Liver (tissue), 3 donors: ENCODE measurements at regions not wholly inside any gene's neighbourhood (a gene's known extent, or its start where the extent isn't known, plus 50 kb on each side); places are given as distances from the start of the nearest gene placed in this dataset.

Experiments used
- ATF3 ChIP-seq: IDR thresholded peaks from 2 replicates; pipeline ENCODE4 v1.6.1; 2016; ENCODE audit warnings: antibody characterized with exemption
- CTCF ChIP-seq: fragments of 150-350 bp; IDR thresholded peaks from 2 replicates; pipeline ENCODE4 v1.5.1; 2017; ENCODE audit warnings: improper control_type of control experiment, low read depth, low read length; ENCODE audit not compliant: missing input control
- FOXA1 ChIP-seq: IDR thresholded peaks from 2 replicates; pipeline ENCODE4 v1.6.1; 2016; ENCODE audit warnings: antibody characterized with exemption
- JUND ChIP-seq, 2 donors: IDR thresholded peaks; 2 replicates each; pipeline ENCODE4 v1.6.1; 2016; ENCODE audit warnings: antibody characterized with exemption in 2 of 2
- REST ChIP-seq: IDR thresholded peaks from 2 replicates; pipeline ENCODE4 v1.6.1; 2016; ENCODE audit warnings: antibody characterized with exemption, mild to moderate bottlenecking
- donor health status: healthy.
- donor health status: healthy.

- no peak for TF ChIP-seq CTCF
- no peak for TF ChIP-seq JUND (IDR thresholded peaks at IDR 0.05)
- no peak for TF ChIP-seq FOXA1
- TF ChIP-seq REST: no peak
- no peak for TF ChIP-seq ATF3
Measured at GRCh38 chr4:82235346-82235745, 138.4 kb downstream of the HNRNPD start.
